ENCODE measurements at regions not wholly inside any gene's neighbourhood (a gene's known extent, or its start where the extent isn't known, plus 50 kb on each side); places are given as distances from the start of the nearest gene placed in this dataset.
A peak's percentile ranks its signal among the peaks of the same experiment; 100 is the strongest.
"Not testable (repeated sequence)": the region's sequence is repeated elsewhere in the genome, so short reads cannot be mapped to it uniquely, and the experiment has no call there.

DNA sequence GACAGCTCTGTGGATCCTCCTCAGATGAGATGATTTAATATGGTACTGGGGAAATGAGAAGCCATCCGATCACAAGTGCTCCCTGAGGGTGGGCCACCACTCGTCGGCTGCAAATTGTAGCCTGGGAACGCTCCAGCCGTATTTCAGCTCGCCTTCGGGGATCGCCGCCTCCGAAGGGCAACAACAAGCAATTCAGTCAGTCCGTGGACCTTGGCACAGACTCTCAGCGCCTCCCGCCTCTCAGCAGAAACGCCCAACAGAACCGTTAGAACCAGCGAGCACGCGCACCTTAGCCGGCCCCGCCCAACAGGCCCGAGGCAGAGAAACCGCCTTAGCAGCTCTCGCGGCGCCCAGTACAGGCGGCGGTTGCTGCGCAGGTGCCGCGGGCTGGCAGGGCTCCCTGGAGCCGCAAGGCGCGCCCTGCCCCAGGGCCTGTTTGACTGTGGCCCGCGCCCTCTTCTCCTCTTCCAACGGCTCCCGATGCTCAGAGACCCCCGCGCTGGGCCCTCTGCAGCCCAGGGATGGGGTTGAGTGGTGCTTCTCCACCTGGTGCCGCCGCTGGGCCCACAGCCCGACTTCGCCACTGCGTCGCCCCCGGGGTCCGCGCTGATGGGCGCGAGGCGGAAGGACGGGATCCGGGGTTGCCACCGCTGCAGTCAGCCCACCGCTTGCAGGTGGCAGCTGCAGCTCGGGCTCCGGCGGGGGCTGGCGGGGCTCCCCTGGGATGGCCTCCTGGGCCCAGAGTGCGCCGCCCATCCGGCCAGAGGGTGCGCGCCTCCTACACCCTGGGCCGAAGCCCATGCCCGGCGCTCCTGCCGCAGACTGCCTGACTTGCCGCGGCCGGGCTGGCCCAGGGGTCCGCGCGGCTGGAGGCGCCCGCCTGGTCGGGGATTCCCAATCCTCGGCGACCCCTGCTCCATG lies 77.9 kb upstream of the PABPC3 start:
- not testable (repeated sequence) for H3K36me3 ChIP-seq (ENCODE audit: control insufficient read depth, insufficient read depth, low read length); H3K27ac ChIP-seq (ENCODE audit: low read depth, low read length, severe bottlenecking); H3K4me1 ChIP-seq (ENCODE audit: control insufficient read depth, insufficient read depth, low read length, poor library complexity, severe bottlenecking); H3K9me3 ChIP-seq (ENCODE audit: control insufficient read depth, low read length)
- H3K4me3 ChIP-seq (ENCODE audit: extremely low read depth, insufficient read depth, low read length, poor library complexity, severe bottlenecking): peak overlapping the region; percentile 31
- 3% methylated on average over 55 to 62 of the region's 79 CpGs for WGBS, 2 experiments (ENCODE audit: insufficient coverage in 2 of 2)

DNA sequence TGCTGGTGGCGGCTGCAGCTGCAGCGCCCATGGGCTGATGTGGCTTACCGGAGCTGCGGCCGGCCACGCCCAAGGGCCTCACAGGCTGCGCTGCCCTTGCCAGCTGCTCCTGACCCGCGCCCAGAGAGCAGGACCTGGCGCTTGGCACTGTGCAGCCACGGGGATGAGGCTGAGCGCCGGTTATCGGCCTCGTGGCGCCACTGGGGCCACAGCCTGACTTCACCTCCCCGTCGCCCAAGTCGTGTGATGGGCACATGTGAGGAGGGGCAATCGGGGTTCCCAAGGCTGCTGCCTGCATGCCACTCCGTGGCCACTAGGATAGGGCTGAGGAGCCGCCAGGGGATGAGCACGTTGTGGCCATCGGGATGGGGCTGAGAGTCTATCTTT lies 77.2 kb upstream of the PABPC3 start:
- Histone ChIP-seq H3K4me3 (ENCODE audit: extremely low read depth, insufficient read depth, low read length, poor library complexity, severe bottlenecking) (peak overlapping the region; percentile 31), H3K9me3 (ENCODE audit: control insufficient read depth, low read length) (no peaks in the 10 kb centered on the region), H3K27ac (ENCODE audit: low read depth, low read length, severe bottlenecking) (no peak overlapping the region), H3K4me1 (ENCODE audit: control insufficient read depth, insufficient read depth, low read length, poor library complexity, severe bottlenecking) (no peaks in the 10 kb centered on the region), H3K36me3 (ENCODE audit: control insufficient read depth, insufficient read depth, low read length) (no peaks in the 10 kb centered on the region)
- 0 to 4% methylated on average over 4 to 15 of the region's 24 CpGs for WGBS, 2 experiments (ENCODE audit: insufficient coverage in 2 of 2)

DNA sequence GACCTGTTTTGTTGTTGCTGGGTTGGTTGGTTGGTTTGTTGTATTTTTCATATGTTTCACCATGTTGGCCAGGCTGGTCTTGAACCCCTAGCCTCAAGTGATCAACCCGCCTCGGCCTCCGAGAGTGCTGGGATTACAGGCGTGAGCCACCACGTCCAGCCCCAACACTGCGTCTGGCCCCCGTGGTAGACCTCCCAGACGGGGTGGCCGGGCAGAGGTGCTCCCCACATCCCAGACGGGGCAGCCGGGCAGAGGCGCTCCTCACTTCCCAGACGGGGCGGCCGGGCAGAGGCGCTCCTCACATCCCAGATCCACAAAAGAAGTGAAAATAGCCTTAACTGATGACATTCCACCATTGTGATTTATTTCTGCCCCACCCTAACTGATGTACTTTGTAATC lies 76.2 kb upstream of the PABPC3 start:
- H3K9me3 ChIP-seq (ENCODE audit: control insufficient read depth, low read length); H3K4me1 ChIP-seq (ENCODE audit: control insufficient read depth, insufficient read depth, low read length, poor library complexity, severe bottlenecking); H3K4me3 ChIP-seq (ENCODE audit: extremely low read depth, insufficient read depth, low read length, poor library complexity, severe bottlenecking); H3K27ac ChIP-seq (ENCODE audit: low read depth, low read length, severe bottlenecking); H3K36me3 ChIP-seq (ENCODE audit: control insufficient read depth, insufficient read depth, low read length): not testable (repeated sequence)
- 90 to 93% methylated on average over 13 to 16 of the region's 16 CpGs for WGBS, 2 experiments (ENCODE audit: insufficient coverage in 2 of 2)

DNA sequence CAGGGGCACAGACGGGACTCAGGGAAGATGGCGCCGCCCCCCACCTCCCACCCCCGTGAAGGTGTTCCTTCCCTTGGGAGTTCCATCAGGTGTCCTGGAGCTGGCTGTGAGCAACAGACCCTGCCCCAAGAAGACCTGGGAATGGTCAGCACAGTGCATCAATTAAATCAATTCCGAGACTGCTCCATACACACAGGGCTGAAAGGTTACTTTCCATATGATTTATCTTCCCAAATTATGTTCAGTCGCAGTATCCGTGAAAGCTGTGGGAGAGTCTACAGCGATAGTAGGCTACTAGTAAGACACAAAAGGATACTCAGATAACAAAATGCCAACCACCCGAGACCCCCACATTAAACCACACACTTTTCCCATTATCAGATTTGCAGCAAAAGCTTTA lies 71.8 kb upstream of the PABPC3 start:
- 77 to 96% methylated on average over 4 to 6 of the region's 9 CpGs for WGBS, 2 experiments (ENCODE audit: insufficient coverage in 2 of 2)

DNA sequence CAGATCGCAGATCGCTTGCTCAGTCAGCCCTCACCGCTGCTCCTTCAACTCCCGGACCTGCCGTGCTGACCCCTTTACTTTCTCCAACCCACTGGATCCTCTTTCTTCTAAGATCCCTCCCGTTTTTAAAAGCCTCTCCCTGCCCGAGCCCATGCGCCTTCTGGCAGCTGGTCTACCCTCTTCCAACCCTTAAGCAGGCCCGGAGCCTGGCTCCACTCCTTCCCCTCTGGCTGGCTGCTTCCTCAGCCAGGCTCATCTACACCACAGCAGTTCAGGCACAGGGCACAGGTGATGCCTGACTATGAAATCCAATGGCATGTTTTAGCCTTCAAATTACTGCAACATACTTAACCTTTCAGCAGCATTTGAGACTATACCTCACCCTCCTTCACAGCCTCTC lies 63.8 kb upstream of the PABPC3 start:
- Histone ChIP-seq H3K36me3 (ENCODE audit: control insufficient read depth, insufficient read depth, low read length) (no peaks in the 10 kb centered on the region), H3K4me1 (ENCODE audit: control insufficient read depth, insufficient read depth, low read length, poor library complexity, severe bottlenecking) (no peaks in the 10 kb centered on the region), H3K27ac (ENCODE audit: low read depth, low read length, severe bottlenecking) (no peak overlapping the region), H3K4me3 (ENCODE audit: extremely low read depth, insufficient read depth, low read length, poor library complexity, severe bottlenecking) (no peak overlapping the region), H3K9me3 (ENCODE audit: control insufficient read depth, low read length) (no peaks in the 10 kb centered on the region)
- 78 to 90% methylated on average over 8 to 9 of the region's 9 CpGs for WGBS, 2 experiments (ENCODE audit: insufficient coverage in 2 of 2)

More for the DNA sequence above, 71.8 kb upstream of the PABPC3 start:
- H3K4me3 ChIP-seq (ENCODE audit: extremely low read depth, insufficient read depth, low read length, poor library complexity, severe bottlenecking): no peak overlapping the region
- no peaks in the 10 kb centered on the region for H3K9me3 ChIP-seq (ENCODE audit: control insufficient read depth, low read length)
- H3K36me3 ChIP-seq (ENCODE audit: control insufficient read depth, insufficient read depth, low read length): no peaks in the 10 kb centered on the region
- H3K27ac ChIP-seq (ENCODE audit: low read depth, low read length, severe bottlenecking): no peak overlapping the region
- no peaks in the 10 kb centered on the region for H3K4me1 ChIP-seq (ENCODE audit: control insufficient read depth, insufficient read depth, low read length, poor library complexity, severe bottlenecking)

DNA sequence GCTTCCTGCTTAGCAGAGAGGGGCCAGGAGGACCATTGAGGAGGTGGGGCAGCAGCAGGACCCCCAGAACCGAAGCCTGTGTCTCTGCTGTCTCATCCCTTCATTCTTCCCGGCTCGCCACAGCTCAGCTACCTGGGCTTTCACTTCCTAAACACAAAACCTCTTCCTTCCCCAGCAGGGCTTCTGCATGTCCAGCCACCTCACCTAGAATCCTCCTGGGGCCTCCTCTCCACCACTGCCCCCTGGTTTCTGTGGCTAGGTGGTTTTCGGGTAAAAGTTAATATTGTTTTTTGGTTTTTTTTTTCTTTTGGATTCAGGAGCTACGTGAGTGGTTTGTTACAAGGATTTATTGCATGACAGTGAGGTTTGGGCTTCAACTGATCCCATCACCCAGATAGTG lies 61.8 kb upstream of the PABPC3 start:
- no peak overlapping the region for H3K27ac ChIP-seq (ENCODE audit: low read depth, low read length, severe bottlenecking)
- H3K4me3 ChIP-seq (ENCODE audit: extremely low read depth, insufficient read depth, low read length, poor library complexity, severe bottlenecking): no peak overlapping the region
- H3K36me3 ChIP-seq (ENCODE audit: control insufficient read depth, insufficient read depth, low read length): no peaks in the 10 kb centered on the region
- no peaks in the 10 kb centered on the region for H3K4me1 ChIP-seq (ENCODE audit: control insufficient read depth, insufficient read depth, low read length, poor library complexity, severe bottlenecking)
- 82 to 88% methylated on average over 1 to 4 of the region's 5 CpGs for WGBS, 2 experiments (ENCODE audit: insufficient coverage in 2 of 2)
- H3K9me3 ChIP-seq (ENCODE audit: control insufficient read depth, low read length): no peaks in the 10 kb centered on the region

DNA sequence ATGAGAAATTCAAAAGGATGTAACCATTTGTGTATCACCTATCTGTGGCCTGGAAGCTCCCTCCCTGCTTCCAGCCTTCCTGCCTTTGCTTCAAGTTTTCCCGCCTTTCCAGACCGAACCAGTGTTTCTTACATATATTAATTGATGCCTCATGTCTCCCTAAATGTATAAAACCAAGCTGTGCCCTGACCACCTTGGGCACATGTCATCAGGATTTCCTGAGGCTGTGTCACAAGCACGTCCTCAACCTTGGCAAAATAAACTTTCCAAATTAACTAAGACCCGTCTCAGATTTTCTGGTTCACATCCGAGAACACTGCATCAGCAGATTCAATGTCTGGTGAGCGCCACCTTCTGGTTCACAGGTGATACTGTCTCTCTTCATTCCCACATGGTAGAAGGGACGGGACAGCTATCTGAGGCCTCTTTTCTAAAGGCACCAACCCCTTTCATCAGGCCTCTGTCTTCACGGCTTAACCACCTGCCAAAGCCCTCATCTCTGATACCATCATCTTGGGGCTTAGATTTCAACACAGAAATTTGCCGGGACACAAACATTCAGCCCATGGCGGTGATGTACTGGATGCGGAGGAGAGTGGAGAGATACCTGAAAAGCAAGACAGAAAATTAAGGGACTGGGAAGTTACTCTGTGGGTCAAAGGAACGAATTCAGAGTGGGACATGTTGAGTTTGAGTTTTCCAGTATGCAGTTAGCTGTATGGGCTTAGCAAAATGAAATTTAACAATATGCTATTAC lies 58.7 kb upstream of the PABPC3 start:
- Histone ChIP-seq H3K36me3 (ENCODE audit: control insufficient read depth, insufficient read depth, low read length) (no peaks in the 10 kb centered on the region), H3K27ac (ENCODE audit: low read depth, low read length, severe bottlenecking) (no peak overlapping the region), H3K9me3 (ENCODE audit: control insufficient read depth, low read length) (no peaks in the 10 kb centered on the region), H3K4me1 (ENCODE audit: control insufficient read depth, insufficient read depth, low read length, poor library complexity, severe bottlenecking) (no peaks in the 10 kb centered on the region), H3K4me3 (ENCODE audit: extremely low read depth, insufficient read depth, low read length, poor library complexity, severe bottlenecking) (no peak overlapping the region)
- 42 to 49% methylated on average over 10 to 11 of the region's 12 CpGs for WGBS, 2 experiments (ENCODE audit: insufficient coverage in 2 of 2)

DNA sequence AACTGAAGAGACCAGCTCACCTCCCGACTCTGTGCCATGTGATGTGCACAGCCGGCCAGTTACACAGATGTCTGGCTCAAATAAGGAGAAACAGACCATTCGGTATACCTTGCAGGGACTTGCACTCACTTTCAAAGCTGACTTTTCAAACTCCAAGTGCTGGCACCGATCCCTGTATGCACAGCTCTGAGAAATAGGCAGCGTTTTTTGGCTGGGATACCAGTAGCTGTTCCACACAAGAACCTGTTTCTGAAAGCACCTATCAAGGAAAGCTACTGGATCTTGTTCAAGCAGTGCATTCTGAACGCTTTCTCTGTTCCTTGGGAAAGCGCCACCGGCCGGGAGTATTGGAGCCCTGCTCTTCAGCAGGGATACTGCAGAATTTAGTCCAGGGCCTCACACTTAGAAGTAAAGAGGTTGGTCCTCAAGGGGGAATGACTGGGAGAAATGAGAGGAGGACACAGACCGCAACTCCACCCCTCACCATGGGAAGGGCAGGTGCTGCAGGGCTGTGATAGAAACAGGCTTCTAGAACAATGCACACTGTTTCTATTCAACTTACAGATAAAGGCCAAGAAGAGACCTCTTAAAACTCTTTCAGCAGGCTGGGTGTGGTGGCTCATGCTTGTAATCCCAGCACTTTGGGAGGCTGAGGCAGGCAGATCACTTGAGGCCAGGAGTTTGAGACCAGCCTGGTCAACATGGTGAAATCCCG lies 53.6 kb upstream of the PABPC3 start:
- no peaks in the 10 kb centered on the region for H3K36me3 ChIP-seq (ENCODE audit: control insufficient read depth, insufficient read depth, low read length)
- 76 to 89% methylated on average over 9 to 10 of the region's 11 CpGs for WGBS, 2 experiments (ENCODE audit: insufficient coverage in 2 of 2)
- H3K9me3 ChIP-seq (ENCODE audit: control insufficient read depth, low read length): no peaks in the 10 kb centered on the region
- H3K4me3 ChIP-seq (ENCODE audit: extremely low read depth, insufficient read depth, low read length, poor library complexity, severe bottlenecking): no peak overlapping the region
- H3K27ac ChIP-seq (ENCODE audit: low read depth, low read length, severe bottlenecking): no peak overlapping the region
- H3K4me1 ChIP-seq (ENCODE audit: control insufficient read depth, insufficient read depth, low read length, poor library complexity, severe bottlenecking): no peaks in the 10 kb centered on the region

DNA sequence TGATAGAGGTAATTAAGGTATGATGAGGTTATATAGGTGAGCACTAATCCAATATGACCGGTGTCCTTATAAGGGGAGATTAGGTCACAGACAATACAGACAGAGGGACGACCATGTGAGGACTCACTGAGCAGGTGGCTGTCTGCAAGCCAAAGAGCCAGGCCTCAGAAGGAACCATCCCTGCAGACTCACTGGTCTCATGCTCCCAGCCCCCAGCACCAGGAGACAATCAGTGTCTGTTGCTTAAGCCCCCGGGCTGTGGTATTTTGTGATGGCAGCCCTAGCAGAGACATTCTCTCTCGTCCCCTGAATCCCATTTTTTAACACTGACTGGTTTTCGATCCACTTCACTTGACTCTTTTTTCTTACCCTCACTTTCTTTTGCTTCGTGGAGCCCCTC lies 51.9 kb upstream of the PABPC3 start:
- Histone ChIP-seq H3K4me1 (ENCODE audit: control insufficient read depth, insufficient read depth, low read length, poor library complexity, severe bottlenecking) (no peaks in the 10 kb centered on the region), H3K27ac (ENCODE audit: low read depth, low read length, severe bottlenecking) (no peak overlapping the region), H3K36me3 (ENCODE audit: control insufficient read depth, insufficient read depth, low read length) (no peaks in the 10 kb centered on the region), H3K4me3 (ENCODE audit: extremely low read depth, insufficient read depth, low read length, poor library complexity, severe bottlenecking) (no peak overlapping the region), H3K9me3 (ENCODE audit: control insufficient read depth, low read length) (no peaks in the 10 kb centered on the region)
- 82 to 89% methylated on average over 6 of the region's 6 CpGs for WGBS, 2 experiments (ENCODE audit: insufficient coverage in 2 of 2)

Data from mesodermal cell (in vitro differentiated cells).